ENCODE measurements at regions not wholly inside any gene's neighbourhood (a gene's known extent, or its start where the extent isn't known, plus 50 kb on each side); places are given as distances from the start of the nearest gene placed in this dataset.

GRCh38 chr7:32259931-32260596 is 189.9 kb upstream of the PDE1C start:
- Histone ChIP-seq H3K27ac (ENCODE audit: low read length) (no peak overlapping the region), H3K4me3 (ENCODE audit: low read length) (no peak overlapping the region), H3K27me3 (ENCODE audit: control insufficient read depth, insufficient read depth, low read length) (no peaks in the 10 kb centered on the region), H3K36me3 (ENCODE audit: control insufficient read depth, low read depth, low read length) (no peaks in the 10 kb centered on the region), H3K9me3 (ENCODE audit: control insufficient read depth, low read depth, low read length) (no peaks in the 10 kb centered on the region), H3K4me1 (ENCODE audit: control insufficient read depth, low read depth, low read length) (peaks cover 3% of the 10 kb centered on the region), H3K9ac (ENCODE audit: low read length) (no peak overlapping the region)

- Histone ChIP-seq H3K36me3 (ENCODE audit: control insufficient read depth, low read depth, low read length) (no peaks in the 10 kb centered on the region), H3K4me1 (ENCODE audit: control insufficient read depth, low read depth, low read length) (peaks cover 3% of the 10 kb centered on the region), H3K9ac (ENCODE audit: low read length) (no peak overlapping the region), H3K4me3 (ENCODE audit: low read length) (no peak overlapping the region), H3K9me3 (ENCODE audit: control insufficient read depth, low read depth, low read length) (no peaks in the 10 kb centered on the region), H3K27me3 (ENCODE audit: control insufficient read depth, insufficient read depth, low read length) (no peaks in the 10 kb centered on the region), H3K27ac (ENCODE audit: low read length) (no peak overlapping the region)
These were observed 188.1 kb upstream of the PDE1C start for GRCh38 chr7:32258265-32258664.

GRCh38 chr7:32257621-32258020 is 187.4 kb upstream of the PDE1C start:
- H3K9ac ChIP-seq (ENCODE audit: low read length): no peak overlapping the region
- H3K27me3 ChIP-seq (ENCODE audit: control insufficient read depth, insufficient read depth, low read length): no peaks in the 10 kb centered on the region
- H3K27ac ChIP-seq (ENCODE audit: low read length): no peak overlapping the region

GRCh38 chr7:32256811-32257210 is 186.6 kb upstream of the PDE1C start:
- Histone ChIP-seq H3K9ac (ENCODE audit: low read length) (no peak overlapping the region), H3K27ac (ENCODE audit: low read length) (no peak overlapping the region), H3K27me3 (ENCODE audit: control insufficient read depth, insufficient read depth, low read length) (no peaks in the 10 kb centered on the region), H3K9me3 (ENCODE audit: control insufficient read depth, low read depth, low read length) (no peaks in the 10 kb centered on the region), H3K36me3 (ENCODE audit: control insufficient read depth, low read depth, low read length) (no peaks in the 10 kb centered on the region), H3K4me1 (ENCODE audit: control insufficient read depth, low read depth, low read length) (peaks cover 3% of the 10 kb centered on the region), H3K4me3 (ENCODE audit: low read length) (no peak overlapping the region)

More at GRCh38 chr7:32257621-32258020, 187.4 kb upstream of the PDE1C start:
- H3K4me3 ChIP-seq (ENCODE audit: low read length): no peak overlapping the region
- H3K36me3 ChIP-seq (ENCODE audit: control insufficient read depth, low read depth, low read length): no peaks in the 10 kb centered on the region
- H3K9me3 ChIP-seq (ENCODE audit: control insufficient read depth, low read depth, low read length): no peaks in the 10 kb centered on the region
- H3K4me1 ChIP-seq (ENCODE audit: control insufficient read depth, low read depth, low read length): peaks cover 3% of the 10 kb centered on the region

GRCh38 chr7:32256376-32256775 is 186.2 kb upstream of the PDE1C start:
- no peaks in the 10 kb centered on the region for H3K36me3 ChIP-seq (ENCODE audit: control insufficient read depth, low read depth, low read length)
- no peak overlapping the region for H3K27ac ChIP-seq (ENCODE audit: low read length)
- H3K9me3 ChIP-seq (ENCODE audit: control insufficient read depth, low read depth, low read length): no peaks in the 10 kb centered on the region
- H3K4me3 ChIP-seq (ENCODE audit: low read length): no peak overlapping the region
- no peak overlapping the region for H3K9ac ChIP-seq (ENCODE audit: low read length)
- peaks cover 3% of the 10 kb centered on the region for H3K4me1 ChIP-seq (ENCODE audit: control insufficient read depth, low read depth, low read length)
- no peaks in the 10 kb centered on the region for H3K27me3 ChIP-seq (ENCODE audit: control insufficient read depth, insufficient read depth, low read length)

- Histone ChIP-seq H3K27ac (ENCODE audit: low read length) (no peak overlapping the region), H3K9ac (ENCODE audit: low read length) (no peak overlapping the region), H3K4me3 (ENCODE audit: low read length) (no peak overlapping the region), H3K36me3 (ENCODE audit: control insufficient read depth, low read depth, low read length) (no peaks in the 10 kb centered on the region), H3K9me3 (ENCODE audit: control insufficient read depth, low read depth, low read length) (no peaks in the 10 kb centered on the region), H3K27me3 (ENCODE audit: control insufficient read depth, insufficient read depth, low read length) (no peaks in the 10 kb centered on the region), H3K4me1 (ENCODE audit: control insufficient read depth, low read depth, low read length) (peaks cover 3% of the 10 kb centered on the region)
These were observed 184.8 kb upstream of the PDE1C start for GRCh38 chr7:32255036-32255435.

GRCh38 chr7:32253299-32253698 is 183.1 kb upstream of the PDE1C start:
- no peaks in the 10 kb centered on the region for H3K27me3 ChIP-seq (ENCODE audit: control insufficient read depth, insufficient read depth, low read length)

GRCh38 chr7:32251659-32252058 is 181.5 kb upstream of the PDE1C start:
- no peaks in the 10 kb centered on the region for H3K36me3 ChIP-seq (ENCODE audit: control insufficient read depth, low read depth, low read length)
- H3K27me3 ChIP-seq (ENCODE audit: control insufficient read depth, insufficient read depth, low read length): no peaks in the 10 kb centered on the region
- no peak overlapping the region for H3K4me3 ChIP-seq (ENCODE audit: low read length)
- H3K9ac ChIP-seq (ENCODE audit: low read length): no peak overlapping the region
- H3K27ac ChIP-seq (ENCODE audit: low read length): no peak overlapping the region
- no peaks in the 10 kb centered on the region for H3K4me1 ChIP-seq (ENCODE audit: control insufficient read depth, low read depth, low read length)
- no peaks in the 10 kb centered on the region for H3K9me3 ChIP-seq (ENCODE audit: control insufficient read depth, low read depth, low read length)

More at GRCh38 chr7:32253299-32253698, 183.1 kb upstream of the PDE1C start:
- Histone ChIP-seq H3K4me3 (ENCODE audit: low read length) (no peak overlapping the region), H3K9me3 (ENCODE audit: control insufficient read depth, low read depth, low read length) (no peaks in the 10 kb centered on the region), H3K4me1 (ENCODE audit: control insufficient read depth, low read depth, low read length) (no peaks in the 10 kb centered on the region), H3K36me3 (ENCODE audit: control insufficient read depth, low read depth, low read length) (no peaks in the 10 kb centered on the region), H3K27ac (ENCODE audit: low read length) (no peak overlapping the region), H3K9ac (ENCODE audit: low read length) (no peak overlapping the region)

GRCh38 chr7:32250471-32251260 is 180.5 kb upstream of the PDE1C start:
- Histone ChIP-seq H3K9me3 (ENCODE audit: control insufficient read depth, low read depth, low read length) (no peaks in the 10 kb centered on the region), H3K4me1 (ENCODE audit: control insufficient read depth, low read depth, low read length) (no peaks in the 10 kb centered on the region), H3K27me3 (ENCODE audit: control insufficient read depth, insufficient read depth, low read length) (no peaks in the 10 kb centered on the region), H3K9ac (ENCODE audit: low read length) (no peak overlapping the region), H3K4me3 (ENCODE audit: low read length) (no peak overlapping the region), H3K36me3 (ENCODE audit: control insufficient read depth, low read depth, low read length) (no peaks in the 10 kb centered on the region), H3K27ac (ENCODE audit: low read length) (no peak overlapping the region)

- Histone ChIP-seq H3K27ac (ENCODE audit: low read length) (no peak overlapping the region), H3K36me3 (ENCODE audit: control insufficient read depth, low read depth, low read length) (no peaks in the 10 kb centered on the region), H3K9ac (ENCODE audit: low read length) (no peak overlapping the region), H3K27me3 (ENCODE audit: control insufficient read depth, insufficient read depth, low read length) (no peaks in the 10 kb centered on the region), H3K9me3 (ENCODE audit: control insufficient read depth, low read depth, low read length) (no peaks in the 10 kb centered on the region), H3K4me1 (ENCODE audit: control insufficient read depth, low read depth, low read length) (no peaks in the 10 kb centered on the region), H3K4me3 (ENCODE audit: low read length) (no peak overlapping the region)
These were observed 179.8 kb upstream of the PDE1C start for GRCh38 chr7:32250003-32250402.

- no peaks in the 10 kb centered on the region for H3K4me1 ChIP-seq (ENCODE audit: control insufficient read depth, low read depth, low read length)
- H3K27ac ChIP-seq (ENCODE audit: low read length): no peak overlapping the region
- no peak overlapping the region for H3K9ac ChIP-seq (ENCODE audit: low read length)
These were observed 178.3 kb upstream of the PDE1C start for GRCh38 chr7:32248522-32248921.

More at GRCh38 chr7:32248522-32248921, 178.3 kb upstream of the PDE1C start:
- H3K27me3 ChIP-seq (ENCODE audit: control insufficient read depth, insufficient read depth, low read length): no peaks in the 10 kb centered on the region
- no peaks in the 10 kb centered on the region for H3K9me3 ChIP-seq (ENCODE audit: control insufficient read depth, low read depth, low read length)
- no peak overlapping the region for H3K4me3 ChIP-seq (ENCODE audit: low read length)
- H3K36me3 ChIP-seq (ENCODE audit: control insufficient read depth, low read depth, low read length): no peaks in the 10 kb centered on the region
